Kidney capillary endothelial cell (primary cell): ENCODE measurements at regions not wholly inside any gene's neighbourhood (a gene's known extent, or its start where the extent isn't known, plus 50 kb on each side); places are given as distances from the start of the nearest gene placed in this dataset.
"Not testable (repeated sequence)": the region's sequence is repeated elsewhere in the genome, so short reads cannot be mapped to it uniquely, and the experiment has no call there.

ENCODE experiments used
- DNase-seq: peaks from one replicate; pipeline ENCODE4 v3.0.0-alpha.2; 2018; ENCODE audit warnings: low spot score

GRCh38 chr5:52015760-52016159 is 632.5 kb downstream of the ISL1 start:
- no peak for DNase-seq

DNA sequence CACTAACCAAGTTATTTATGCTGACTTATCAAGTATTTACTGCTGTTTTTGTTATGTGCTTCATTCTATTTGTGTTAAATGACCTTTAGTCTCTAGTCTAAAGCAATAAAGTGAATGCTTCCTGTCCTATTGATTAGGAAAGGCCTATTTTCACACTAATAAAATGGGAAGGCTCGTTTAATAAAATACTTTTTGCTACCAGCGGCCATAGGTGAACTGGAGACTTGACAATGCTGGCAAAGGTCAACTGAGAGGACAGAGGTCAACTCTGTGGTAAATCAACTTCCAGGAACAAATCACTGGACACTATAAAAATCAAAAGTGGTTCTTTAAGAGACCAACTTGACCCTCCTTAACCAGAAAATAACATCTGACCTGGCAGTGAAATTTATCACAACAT is 634.3 kb downstream of the ISL1 start:
- no peak for DNase-seq

DNA sequence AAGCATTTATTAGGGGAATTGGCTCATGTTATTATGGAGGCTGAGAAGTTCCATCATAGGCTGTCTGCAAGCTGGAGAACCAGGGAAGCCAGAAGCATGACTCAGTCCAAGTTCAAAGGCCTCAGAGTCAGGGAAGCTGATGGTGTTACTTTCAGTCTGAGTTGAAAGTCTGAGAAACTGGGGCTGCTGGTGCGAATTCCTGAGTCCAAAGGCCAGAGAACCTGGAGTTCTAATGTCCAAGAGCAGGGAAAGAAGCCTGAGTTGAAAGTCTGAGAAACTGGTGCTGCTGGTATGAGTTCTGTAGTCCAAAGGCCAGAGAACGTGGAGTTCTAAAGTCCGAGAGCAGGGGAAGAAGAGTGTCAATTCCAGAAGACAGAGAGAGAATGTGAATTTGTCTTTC is 641.1 kb downstream of the ISL1 start:
- DNase-seq, result no peak

DNA sequence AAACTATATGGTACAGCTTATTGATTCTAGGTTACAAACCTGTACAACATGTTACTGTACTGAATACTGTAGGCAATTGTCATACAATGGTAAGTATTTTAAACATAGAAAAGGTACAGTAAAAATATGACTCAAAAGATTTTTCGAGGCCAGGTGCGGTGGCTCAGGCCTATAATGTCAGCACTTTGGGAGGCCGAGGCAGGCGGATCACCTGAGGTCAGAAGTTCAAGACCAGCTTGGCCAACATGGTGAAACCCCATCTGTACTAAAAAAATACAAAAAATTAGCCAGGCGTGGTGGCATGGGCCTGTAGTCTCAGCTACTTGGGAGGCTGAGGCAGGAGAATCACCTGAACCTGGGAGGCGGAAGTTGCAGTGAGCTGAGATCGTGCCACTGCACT is 646.6 kb downstream of the ISL1 start:
- DNase-seq, result not testable (repeated sequence)

DNA sequence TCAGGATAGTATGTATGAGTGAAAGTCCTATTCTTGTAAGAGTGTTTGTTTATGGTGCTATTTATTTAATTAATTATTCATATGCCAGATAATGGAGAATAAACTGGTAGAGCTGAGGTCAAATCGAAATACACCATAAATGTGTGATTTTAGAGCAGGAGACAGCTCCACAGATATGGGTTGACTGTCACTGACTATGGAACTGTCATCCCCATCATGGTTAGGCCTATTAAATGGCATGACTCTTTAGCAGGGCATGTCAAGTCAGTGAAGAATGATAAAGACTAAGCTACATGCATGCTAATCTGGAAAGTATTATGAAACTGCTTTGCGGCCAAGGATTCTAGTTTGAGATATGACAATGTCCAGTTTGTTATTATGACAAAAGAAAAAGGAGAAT is 658.6 kb downstream of the ISL1 start:
- no peak for DNase-seq

DNA sequence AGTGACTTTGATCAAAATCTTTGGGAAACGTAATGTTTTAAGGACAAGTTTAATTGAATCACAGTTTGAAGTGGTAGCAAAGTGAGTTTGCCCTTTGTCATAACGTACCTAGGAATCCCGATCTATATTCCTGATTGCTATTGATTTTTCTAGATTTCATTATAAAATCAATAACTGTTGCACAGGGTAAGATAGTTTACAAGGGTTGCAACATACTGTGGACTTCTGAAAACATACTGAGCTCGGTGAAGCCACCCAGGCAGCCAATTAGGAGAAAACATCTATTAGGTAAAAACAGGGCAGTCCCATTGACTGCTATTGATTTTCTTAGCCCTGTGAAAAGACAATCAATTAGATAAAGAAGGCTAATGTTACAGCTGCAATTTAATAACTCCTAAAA is 659.9 kb downstream of the ISL1 start:
- no peak for DNase-seq

DNA sequence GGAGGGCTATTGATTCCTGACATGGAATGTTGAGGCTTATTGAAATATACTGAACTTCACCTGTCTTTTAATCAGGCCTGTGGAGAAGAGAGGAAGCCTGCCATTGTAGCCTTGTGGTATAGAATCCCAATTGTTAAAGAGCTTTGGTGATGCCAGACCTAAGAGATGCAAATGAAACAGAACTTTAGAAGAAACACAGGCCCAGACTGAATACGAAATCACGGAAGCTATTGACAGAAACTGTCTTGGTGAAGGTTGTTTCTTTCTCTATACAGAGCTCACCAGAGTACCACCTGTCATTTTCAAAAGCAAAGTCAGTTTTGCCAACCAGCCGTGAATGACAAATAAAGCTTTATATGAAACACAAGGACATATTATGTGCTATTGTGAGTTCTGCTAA is 660.3 kb downstream of the ISL1 start:
- no peak for DNase-seq

GRCh38 chr5:52051759-52052158 is 668.5 kb downstream of the ISL1 start:
- no peak for DNase-seq

DNA sequence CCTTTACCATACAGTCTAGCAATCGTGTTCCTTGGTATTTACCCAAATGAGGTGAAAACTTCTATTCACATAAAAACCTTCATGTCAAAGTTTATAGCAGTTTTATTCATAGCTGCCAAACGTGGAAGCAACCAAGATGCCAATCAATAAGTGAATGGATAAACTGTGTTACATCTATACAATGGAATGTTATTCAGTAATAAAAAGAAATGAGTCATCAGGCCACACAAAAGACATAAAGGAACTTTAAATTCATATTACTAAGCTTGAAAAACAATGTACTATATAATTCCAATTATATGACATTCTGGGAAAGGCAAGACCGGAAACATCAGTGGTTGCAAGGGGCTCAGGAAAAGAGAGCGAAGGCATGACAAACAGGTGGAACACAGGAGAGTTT is 679.9 kb downstream of the ISL1 start:
- peak; percentile 1 for DNase-seq

GRCh38 chr5:52065182-52065581 is 681.9 kb downstream of the ISL1 start:
- DNase-seq, result no peak

- DNase-seq, result no peak
These were observed 686.7 kb downstream of the ISL1 start for GRCh38 chr5:52069997-52070396.

- no peak for DNase-seq
These were observed 690.9 kb downstream of the ISL1 start for GRCh38 chr5:52073993-52074689.

DNA sequence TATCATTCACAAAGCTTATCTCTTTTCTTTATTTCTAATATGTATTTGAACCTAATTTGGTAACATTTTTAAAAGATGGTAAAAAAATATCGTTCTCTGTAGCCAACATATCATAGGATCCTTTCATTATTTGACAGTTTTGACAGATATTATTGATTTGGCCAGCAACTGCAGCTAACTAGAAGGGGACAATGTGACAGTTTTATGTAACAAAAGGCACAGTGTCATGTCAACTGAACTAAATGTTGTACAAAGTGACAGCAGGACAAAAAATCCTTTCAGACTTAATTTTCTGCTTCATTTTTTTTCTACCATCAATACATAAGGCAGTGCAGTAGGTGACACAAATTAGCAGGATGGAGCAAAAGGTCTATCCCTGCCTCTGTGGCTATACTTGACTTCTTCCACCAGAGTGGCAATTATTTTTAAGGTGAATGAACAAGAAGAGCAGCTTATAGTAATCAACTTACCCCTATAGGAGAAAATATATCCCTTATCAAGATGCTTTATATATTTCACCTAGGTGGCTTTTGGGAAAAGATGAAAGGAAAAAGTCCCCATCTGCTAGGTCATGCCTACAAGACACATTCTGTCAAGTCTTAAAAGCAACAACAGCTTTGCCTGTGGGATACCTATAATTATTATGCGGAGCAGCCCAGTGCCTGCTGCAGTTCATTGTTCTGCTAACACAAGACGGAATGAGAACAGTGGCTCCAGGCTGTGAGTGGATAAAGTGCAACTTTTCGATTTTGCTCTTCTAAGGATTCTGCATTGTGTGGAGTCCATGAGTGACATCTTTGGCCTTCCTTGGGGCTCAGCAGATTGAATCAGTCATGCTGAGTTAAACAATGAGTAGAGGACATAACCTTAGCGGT is 694.9 kb downstream of the ISL1 start:
- no peak for DNase-seq

GRCh38 chr5:52102311-52102710 is 685.4 kb upstream of the ITGA1 start:
- not testable (repeated sequence) for DNase-seq

DNA sequence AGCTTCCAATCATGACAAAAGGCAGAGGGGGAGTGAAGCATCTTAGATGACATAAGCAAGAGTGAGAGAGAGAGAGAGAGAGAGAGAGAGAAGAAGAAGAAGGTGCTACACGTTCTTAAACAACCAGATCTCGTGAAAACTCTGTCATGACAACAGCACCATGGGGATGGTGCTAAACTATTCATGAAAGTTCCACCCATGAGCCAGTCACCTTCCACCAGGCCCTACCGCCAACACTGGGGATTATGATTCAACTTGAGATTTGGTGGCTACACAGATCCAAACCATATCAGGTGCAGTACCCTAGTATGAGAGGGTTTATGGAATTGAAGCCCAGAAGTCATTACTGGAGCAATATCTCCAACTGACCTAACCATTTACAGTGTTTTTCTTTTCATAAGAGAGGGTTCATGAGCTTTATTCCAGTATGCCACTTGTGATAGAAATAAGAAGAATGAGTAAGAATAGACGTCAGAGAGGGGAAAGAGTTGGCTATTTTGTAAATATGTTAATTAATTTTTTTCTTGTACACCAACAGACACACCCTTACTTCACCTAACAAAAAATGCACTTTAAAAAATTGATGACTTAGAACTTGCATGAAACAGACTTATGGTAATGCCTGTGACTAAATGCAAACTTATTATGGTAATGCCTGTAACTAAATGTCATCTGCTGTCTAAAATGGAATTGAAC is 680.4 kb upstream of the ITGA1 start:
- no peak for DNase-seq

DNA sequence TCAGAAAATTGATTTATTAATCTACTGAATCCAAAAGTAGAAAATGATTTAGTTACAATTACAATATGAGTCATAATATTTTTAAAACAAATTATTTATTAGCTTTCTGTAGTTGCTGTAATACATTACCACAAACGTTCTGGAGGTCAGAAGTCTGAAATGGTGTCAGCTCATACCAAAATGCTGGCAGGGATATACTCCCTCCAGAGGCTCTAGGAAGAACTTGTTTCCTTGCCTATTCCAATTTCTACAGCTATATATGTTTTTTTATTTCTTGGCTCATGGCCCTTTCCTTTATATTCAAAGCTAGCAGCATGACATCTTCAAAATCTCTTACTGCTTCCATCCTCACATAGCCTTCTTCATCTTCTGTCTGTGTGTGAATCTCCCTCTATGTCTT is 667.9 kb upstream of the ITGA1 start:
- DNase-seq, result no peak

DNA sequence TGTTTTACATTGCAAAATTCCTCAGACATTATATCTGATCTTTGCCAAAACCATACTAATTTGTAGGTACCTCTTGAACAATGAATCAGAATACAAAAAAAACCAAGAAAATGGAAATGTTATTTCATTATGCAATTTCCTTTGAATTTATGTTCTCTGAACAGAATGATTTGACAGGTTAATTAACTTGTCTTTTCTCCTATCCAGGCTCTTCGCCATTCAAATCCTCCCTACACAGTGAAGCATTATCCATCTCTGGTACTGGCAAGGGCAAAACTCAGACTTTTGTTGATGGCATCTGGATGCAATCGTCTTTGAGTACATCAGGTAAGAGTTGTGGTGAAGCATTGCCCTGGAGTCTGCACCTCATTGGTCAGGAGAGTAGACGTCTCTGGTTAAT is 655.7 kb upstream of the ITGA1 start:
- DNase-seq, result no peak

- no peak for DNase-seq
These were observed 653.6 kb upstream of the ITGA1 start for GRCh38 chr5:52134013-52134650.

DNA sequence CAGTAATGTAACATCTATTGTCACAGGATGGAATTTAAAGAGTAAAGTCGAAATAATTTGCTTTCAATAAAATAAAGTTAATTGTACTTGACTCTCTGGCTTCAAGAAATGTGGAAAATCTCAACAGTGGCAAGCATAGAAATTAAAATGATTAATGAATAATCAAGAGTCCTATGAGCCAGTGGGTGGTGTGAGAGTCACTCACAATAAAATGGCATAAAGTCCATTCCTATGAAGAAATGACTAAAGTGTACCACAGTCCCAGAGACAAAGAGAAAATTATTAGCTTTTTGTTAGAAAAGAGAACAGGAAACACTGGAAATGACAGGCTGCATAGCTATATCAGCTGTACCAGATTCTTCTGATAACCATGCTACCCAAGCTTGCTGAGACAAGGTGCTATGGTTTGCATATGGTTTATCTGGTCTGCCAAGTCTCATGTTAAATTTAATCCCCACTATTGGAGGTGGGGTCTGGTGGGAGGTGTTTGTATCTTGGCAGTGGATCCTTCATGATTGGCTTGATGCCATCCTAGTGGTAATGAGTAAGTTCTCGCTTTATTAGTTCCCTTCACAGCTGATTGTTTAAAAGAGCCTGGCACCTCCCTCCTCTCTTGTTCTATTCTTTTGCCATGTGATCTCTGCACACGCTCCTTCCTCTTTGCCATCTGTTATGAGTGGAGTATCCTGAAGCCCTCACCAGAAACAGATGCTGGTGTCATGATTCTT is 647.7 kb upstream of the ITGA1 start:
- DNase-seq, result no peak

DNA sequence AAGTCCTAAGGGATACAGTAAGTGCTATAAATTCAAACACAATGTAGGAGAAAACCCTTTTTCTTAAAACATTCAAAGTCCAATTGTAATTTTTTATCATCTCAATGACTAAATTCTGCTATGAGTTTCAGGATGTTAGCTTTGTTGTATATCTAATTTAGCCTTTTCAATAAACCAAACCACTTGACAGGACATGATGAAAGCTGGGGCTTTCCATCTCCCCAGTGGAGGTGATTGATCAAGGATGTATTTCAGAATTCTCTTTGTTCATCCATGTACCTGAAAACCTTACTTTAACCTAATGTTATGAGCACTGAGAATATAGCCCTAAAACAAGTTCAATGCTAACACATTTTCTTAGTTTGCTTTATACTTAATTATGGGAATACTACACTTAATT is 639.0 kb upstream of the ITGA1 start:
- DNase-seq, result no peak

- no peak for DNase-seq
These were observed 637.2 kb upstream of the ITGA1 start for GRCh38 chr5:52150501-52150900.

DNA sequence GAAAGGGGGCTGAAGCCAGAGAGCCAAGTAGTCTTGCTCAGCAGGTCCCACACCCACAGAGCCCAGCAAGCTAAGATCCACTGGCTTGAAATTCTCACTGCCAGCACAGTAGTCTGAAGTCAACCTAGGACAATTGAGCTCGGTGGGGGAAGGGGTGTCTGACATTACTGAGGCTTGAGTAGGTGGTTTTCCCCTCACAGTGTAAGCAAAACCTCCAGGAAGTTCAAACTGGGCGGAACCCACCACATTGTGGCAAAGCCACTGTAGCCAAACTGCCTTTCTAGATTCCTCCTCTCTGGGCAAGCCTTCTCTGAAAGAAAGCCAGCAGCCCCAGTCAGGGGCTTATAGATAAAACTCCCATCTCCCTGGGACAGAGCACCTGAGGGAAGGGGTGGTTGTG is 630.9 kb upstream of the ITGA1 start:
- DNase-seq, result not testable (repeated sequence)
